Upper lobe of left lung (tissue), 4 donors: ENCODE measurements at regions not wholly inside any gene's neighbourhood (a gene's known extent, or its start where the extent isn't known, plus 50 kb on each side); places are given as distances from the start of the nearest gene placed in this dataset.
A peak's percentile ranks its signal among the peaks of the same experiment; 100 is the strongest.

Experiments
- EP300 ChIP-seq, 4 donors: sonication (generic); formaldehyde crosslinking; IDR thresholded peaks; one replicate each; pipeline ENCODE4 v1.5.1; 2017; ENCODE audit warnings: antibody characterized with exemption in 4 of 4, control low read depth in 2 of 4
- POLR2A ChIP-seq, 4 donors: fragments of 450-650 bp; IDR thresholded peaks; one replicate each; pipeline ENCODE4 v1.5.1; 2016 to 2017; ENCODE audit warnings: antibody characterized with exemption in 4 of 4, mild to moderate bottlenecking in 2 of 4
- POLR2AphosphoS5 ChIP-seq, 2 donors: sonication (generic); formaldehyde crosslinking; IDR thresholded peaks; one replicate each; pipeline ENCODE4 v1.5.1; 2017; ENCODE audit warnings: antibody characterized with exemption in 2 of 2
- TF ChIP-seq, protein P1 (sequence below), 6 experiments: fragments of 450-650 bp in 4 of 6; fragments of 200-600 bp in 2 of 6; sonication (generic) in 2 of 6; IDR thresholded peaks; one replicate each; pipeline ENCODE4 v1.5.1; 2016 to 2019; ENCODE audit warnings: antibody characterized with exemption in 6 of 6

DNA sequence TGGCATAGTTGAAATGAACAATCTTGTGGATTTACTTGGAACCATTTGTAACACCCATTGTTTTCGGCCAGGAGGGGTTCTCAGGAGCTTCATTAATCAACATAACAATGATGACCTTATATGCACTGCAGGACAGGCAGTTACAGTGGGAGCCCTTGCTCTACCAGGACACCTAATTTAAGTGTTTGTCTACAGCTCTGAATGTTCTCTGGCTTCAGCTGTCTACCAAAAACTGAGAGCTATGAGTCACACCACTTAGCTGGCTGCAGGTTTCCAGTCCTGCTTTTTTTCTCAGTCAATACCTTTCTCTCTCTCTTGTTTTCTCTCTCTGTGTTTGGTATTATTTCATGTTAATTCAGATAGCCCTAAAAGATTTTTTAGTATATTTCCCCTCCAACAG, 105.4 kb upstream of the MBNL2 start:
- TF ChIP-seq, protein P1, sequence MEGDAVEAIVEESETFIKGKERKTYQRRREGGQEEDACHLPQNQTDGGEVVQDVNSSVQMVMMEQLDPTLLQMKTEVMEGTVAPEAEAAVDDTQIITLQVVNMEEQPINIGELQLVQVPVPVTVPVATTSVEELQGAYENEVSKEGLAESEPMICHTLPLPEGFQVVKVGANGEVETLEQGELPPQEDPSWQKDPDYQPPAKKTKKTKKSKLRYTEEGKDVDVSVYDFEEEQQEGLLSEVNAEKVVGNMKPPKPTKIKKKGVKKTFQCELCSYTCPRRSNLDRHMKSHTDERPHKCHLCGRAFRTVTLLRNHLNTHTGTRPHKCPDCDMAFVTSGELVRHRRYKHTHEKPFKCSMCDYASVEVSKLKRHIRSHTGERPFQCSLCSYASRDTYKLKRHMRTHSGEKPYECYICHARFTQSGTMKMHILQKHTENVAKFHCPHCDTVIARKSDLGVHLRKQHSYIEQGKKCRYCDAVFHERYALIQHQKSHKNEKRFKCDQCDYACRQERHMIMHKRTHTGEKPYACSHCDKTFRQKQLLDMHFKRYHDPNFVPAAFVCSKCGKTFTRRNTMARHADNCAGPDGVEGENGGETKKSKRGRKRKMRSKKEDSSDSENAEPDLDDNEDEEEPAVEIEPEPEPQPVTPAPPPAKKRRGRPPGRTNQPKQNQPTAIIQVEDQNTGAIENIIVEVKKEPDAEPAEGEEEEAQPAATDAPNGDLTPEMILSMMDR (IDR thresholded peaks at IDR 0.05), result no peak
- TF ChIP-seq POLR2A (IDR thresholded peaks at IDR 0.05) (no peak), POLR2AphosphoS5 (IDR thresholded peaks at IDR 0.05) (peak in 1 of 2 donors; percentile 23), EP300 (IDR thresholded peaks at IDR 0.05) (no peak)
